ENCODE measurements at regions not wholly inside any gene's neighbourhood (a gene's known extent, or its start where the extent isn't known, plus 50 kb on each side); places are given as distances from the start of the nearest gene placed in this dataset.

DNA sequence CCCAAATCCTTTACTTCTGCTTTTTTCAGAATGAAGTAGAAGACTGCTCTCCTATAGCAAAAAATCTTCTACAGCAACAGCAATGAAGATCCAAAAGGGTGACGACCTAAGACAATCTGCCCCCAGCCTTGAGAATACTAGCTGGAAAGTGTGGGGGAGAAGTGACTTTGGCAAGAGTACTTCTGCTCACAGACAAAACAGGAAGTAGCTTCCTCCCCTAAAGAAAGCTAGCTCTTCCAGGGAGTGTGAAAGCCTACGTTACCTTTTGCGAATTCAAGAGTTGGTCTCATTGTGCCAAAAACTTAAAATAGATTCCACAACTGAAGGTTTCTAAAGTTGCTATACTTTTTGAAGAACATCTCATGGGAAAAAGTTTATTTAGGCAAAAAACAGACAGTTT, 1069.2 kb upstream of the CHAC2 start:
- ATAC-seq (ENCODE audit: insufficient number of reproducible peaks, low FRiP score, low read depth) (no peak), DNase-seq (ENCODE audit: low spot score) (no peak)
- H3K36me3 ChIP-seq = no peaks in the 10 kb centered on the region

DNA sequence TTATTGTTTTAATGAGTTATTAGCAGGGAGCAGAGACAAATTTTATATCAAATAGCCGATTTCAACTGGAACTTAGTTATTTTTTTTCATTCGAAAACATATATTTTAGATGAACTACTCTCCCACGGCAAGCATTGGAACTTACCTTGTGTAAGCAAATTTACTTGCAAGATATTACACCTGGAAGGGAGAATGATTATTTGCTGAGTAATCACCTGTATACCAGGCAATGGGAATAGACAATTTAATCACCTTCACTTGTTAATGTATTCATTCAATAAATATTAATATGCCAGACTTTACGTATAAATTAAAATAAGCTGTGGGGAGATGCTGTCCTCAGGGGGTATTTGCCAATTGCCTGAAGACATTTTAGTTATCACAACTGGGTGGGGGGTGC, 1069.9 kb upstream of the CHAC2 start:
- TF ChIP-seq, protein P1, sequence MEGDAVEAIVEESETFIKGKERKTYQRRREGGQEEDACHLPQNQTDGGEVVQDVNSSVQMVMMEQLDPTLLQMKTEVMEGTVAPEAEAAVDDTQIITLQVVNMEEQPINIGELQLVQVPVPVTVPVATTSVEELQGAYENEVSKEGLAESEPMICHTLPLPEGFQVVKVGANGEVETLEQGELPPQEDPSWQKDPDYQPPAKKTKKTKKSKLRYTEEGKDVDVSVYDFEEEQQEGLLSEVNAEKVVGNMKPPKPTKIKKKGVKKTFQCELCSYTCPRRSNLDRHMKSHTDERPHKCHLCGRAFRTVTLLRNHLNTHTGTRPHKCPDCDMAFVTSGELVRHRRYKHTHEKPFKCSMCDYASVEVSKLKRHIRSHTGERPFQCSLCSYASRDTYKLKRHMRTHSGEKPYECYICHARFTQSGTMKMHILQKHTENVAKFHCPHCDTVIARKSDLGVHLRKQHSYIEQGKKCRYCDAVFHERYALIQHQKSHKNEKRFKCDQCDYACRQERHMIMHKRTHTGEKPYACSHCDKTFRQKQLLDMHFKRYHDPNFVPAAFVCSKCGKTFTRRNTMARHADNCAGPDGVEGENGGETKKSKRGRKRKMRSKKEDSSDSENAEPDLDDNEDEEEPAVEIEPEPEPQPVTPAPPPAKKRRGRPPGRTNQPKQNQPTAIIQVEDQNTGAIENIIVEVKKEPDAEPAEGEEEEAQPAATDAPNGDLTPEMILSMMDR (IDR thresholded peaks at IDR 0.05) = no peak
- Histone ChIP-seq H3K27ac (no peak overlapping the region), H3K4me3 (no peak overlapping the region), H3K27me3 (replicated peaks; ENCODE audit: insufficient read depth) (no peaks in the 10 kb centered on the region), H3K9me3 (no peaks in the 10 kb centered on the region), H3K4me1 (ENCODE audit: control insufficient read depth in 1 of 2, low read depth in 2 of 2) (no peaks in the 10 kb centered on the region), H3K36me3 (no peaks in the 10 kb centered on the region)
- ATAC-seq (ENCODE audit: insufficient number of reproducible peaks, low FRiP score, low read depth) (no peak), DNase-seq (ENCODE audit: low spot score) (no peak)

More for the DNA sequence above, 1069.2 kb upstream of the CHAC2 start:
- TF ChIP-seq, protein P1 (IDR thresholded peaks at IDR 0.05) = no peak
- Histone ChIP-seq H3K4me3 (no peak overlapping the region), H3K27me3 (replicated peaks; ENCODE audit: insufficient read depth) (no peaks in the 10 kb centered on the region), H3K27ac (no peak overlapping the region), H3K4me1 (ENCODE audit: control insufficient read depth in 1 of 2, low read depth in 2 of 2) (no peaks in the 10 kb centered on the region), H3K9me3 (no peaks in the 10 kb centered on the region)

DNA sequence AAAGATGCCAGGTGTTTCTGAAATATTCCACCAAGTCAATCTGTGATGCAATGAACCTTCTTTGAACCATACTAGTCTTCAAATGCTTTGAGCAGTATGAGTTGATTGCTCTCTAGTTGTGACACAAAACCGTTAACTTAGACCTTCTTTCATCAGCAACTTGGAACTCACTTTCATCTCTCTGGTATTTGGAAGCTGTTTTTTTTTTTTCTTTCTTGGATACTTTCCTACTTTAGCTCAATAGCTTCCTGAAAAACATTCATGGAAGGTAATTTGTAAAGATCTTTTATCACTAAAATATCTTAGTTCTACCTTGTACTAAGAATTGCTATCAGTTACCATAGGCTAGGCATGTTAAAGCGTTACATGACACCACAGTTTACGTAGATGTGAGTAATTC, 1071.9 kb upstream of the CHAC2 start:
- Histone ChIP-seq H3K27ac (no peak overlapping the region), H3K4me1 (ENCODE audit: control insufficient read depth in 1 of 2, low read depth in 2 of 2) (no peaks in the 10 kb centered on the region), H3K9me3 (no peaks in the 10 kb centered on the region), H3K4me3 (no peak overlapping the region), H3K27me3 (replicated peaks; ENCODE audit: insufficient read depth) (no peaks in the 10 kb centered on the region), H3K36me3 (no peaks in the 10 kb centered on the region)
- DNase-seq (ENCODE audit: low spot score) (no peak), ATAC-seq (ENCODE audit: insufficient number of reproducible peaks, low FRiP score, low read depth) (no peak)
- TF ChIP-seq, protein P1 (IDR thresholded peaks at IDR 0.05) = no peak

DNA sequence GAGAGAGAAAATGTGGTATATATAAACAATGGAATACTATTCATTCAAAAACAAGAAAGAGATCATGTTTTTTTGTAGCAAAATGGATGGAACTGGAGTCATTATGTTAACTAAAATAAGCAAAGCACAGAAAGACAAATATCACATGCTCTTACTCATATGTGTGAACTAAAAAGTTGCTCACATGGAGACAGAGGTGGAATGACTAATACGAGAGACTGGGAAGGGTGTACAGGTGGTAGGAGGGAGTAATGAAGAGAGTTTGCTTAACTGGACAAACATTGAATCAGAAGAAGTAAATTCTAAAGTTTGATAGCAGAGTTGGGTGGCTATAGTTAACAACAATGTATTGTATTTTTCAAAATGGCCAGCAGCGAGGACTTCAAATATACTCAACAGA, 1080.7 kb upstream of the CHAC2 start:
- Histone ChIP-seq H3K36me3 (no peaks in the 10 kb centered on the region), H3K27ac (no peak overlapping the region), H3K4me1 (ENCODE audit: control insufficient read depth in 1 of 2, low read depth in 2 of 2) (no peaks in the 10 kb centered on the region), H3K9me3 (peaks cover 10% of the 10 kb centered on the region), H3K4me3 (no peak overlapping the region), H3K27me3 (replicated peaks; ENCODE audit: insufficient read depth) (no peaks in the 10 kb centered on the region)
- TF ChIP-seq, protein P1 (IDR thresholded peaks at IDR 0.05) = no peak
- ATAC-seq (ENCODE audit: insufficient number of reproducible peaks, low FRiP score, low read depth) (no peak), DNase-seq (ENCODE audit: low spot score) (no peak)

DNA sequence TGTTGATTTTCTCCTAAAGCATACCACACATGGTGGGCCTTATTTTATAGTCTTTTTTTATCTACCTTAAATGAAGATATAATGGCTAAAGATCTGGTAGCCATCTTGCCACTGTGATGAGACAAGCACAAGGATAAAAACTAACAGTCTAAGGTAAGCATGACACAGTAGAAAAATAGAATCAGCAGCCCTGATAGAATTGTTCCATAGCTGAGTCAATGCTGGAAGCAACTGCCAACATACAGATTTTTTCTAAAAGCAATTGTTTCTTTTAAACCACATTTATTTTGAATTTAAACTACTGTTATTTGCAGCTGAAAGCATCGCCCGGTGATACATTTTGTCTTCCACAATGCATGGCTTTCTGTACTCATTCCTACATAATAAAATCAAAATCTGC, 1091.5 kb upstream of the CHAC2 start:
- no peaks in the 10 kb centered on the region for H3K27me3 ChIP-seq (replicated peaks; ENCODE audit: insufficient read depth)
- TF ChIP-seq, protein P1 (IDR thresholded peaks at IDR 0.05) = no peak
- H3K27ac ChIP-seq = no peak overlapping the region
- no peak overlapping the region for H3K4me3 ChIP-seq
- H3K4me1 ChIP-seq (ENCODE audit: control insufficient read depth in 1 of 2, low read depth in 2 of 2) = no peaks in the 10 kb centered on the region
- H3K36me3 ChIP-seq = no peaks in the 10 kb centered on the region
- no peaks in the 10 kb centered on the region for H3K9me3 ChIP-seq
- DNase-seq (ENCODE audit: low spot score) (no peak), ATAC-seq (ENCODE audit: insufficient number of reproducible peaks, low FRiP score, low read depth) (no peak)

Measured in thoracic aorta (tissue), 2 donors.